Vagina (tissue), 2 donors: ENCODE measurements at regions not wholly inside any gene's neighbourhood (a gene's known extent, or its start where the extent isn't known, plus 50 kb on each side); places are given as distances from the start of the nearest gene placed in this dataset.

Source experiments
- CTCF ChIP-seq, 3 experiments: fragments of 450-650 bp in 2 of 3; fragments of 200-600 bp in 1 of 3; sonication (generic) in 1 of 3; IDR thresholded peaks; one replicate each; pipeline ENCODE4 v1.5.1; 2017 to 2019; ENCODE audit warnings: antibody characterized with exemption in 3 of 3, mild to moderate bottlenecking in 2 of 3, moderate library complexity in 2 of 3
- POLR2A ChIP-seq, 2 donors: fragments of 450-650 bp; IDR thresholded peaks; one replicate each; pipeline ENCODE4 v1.6.1; 2017; ENCODE audit warnings: antibody characterized with exemption in 2 of 2, mild to moderate bottlenecking in 2 of 2, moderate library complexity in 2 of 2
- POLR2AphosphoS5 ChIP-seq, 2 donors: sonication (generic); formaldehyde crosslinking; IDR thresholded peaks; one replicate each; pipeline ENCODE4 v1.9.0; 2017; ENCODE audit warnings: antibody characterized with exemption in 2 of 2, mild to moderate bottlenecking in 2 of 2, low read depth in 1 of 2; ENCODE audit not compliant: insufficient read depth in 1 of 2

DNA sequence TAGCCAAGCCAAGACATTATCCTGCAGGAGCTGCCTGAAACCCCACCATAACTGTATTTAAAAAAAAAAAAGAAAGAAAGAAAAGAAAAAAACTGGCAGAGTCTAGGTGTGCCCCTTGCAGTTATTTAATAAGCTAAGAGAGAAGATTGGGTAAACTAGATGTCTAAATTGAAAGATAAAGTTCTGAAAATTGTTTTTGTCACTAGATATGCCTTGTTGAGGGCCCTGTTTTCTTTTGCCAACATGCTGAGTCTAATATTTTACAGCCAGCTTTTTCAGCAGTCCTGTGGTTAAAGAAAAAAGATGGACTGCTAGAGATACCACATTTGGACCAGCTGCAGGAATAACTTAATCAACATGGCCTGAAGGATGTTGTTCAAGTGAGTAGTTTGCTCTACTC, 116.3 kb upstream of the TCF21 start:
- no peak for TF ChIP-seq CTCF (IDR thresholded peaks at IDR 0.05)
- no peak for TF ChIP-seq POLR2A (IDR thresholded peaks at IDR 0.05)
- no peak for TF ChIP-seq POLR2AphosphoS5 (IDR thresholded peaks at IDR 0.05; ENCODE audit: insufficient read depth in 1 of 2, low read depth in 1 of 2)
